Liver (tissue), 8 donors: ENCODE measurements at regions not wholly inside any gene's neighbourhood (a gene's known extent, or its start where the extent isn't known, plus 50 kb on each side); places are given as distances from the start of the nearest gene placed in this dataset.

ENCODE experiments used
- DNase-seq: peaks from one replicate; pipeline ENCODE4 v3.0.0-alpha.2; 2017; ENCODE audit warnings: low spot score
- H3K27ac ChIP-seq, 2 donors: one replicate each; pipeline ENCODE4 v1.7.0; 2013; ENCODE audit warnings: inconsistent platforms in 2 of 2, low read length in 2 of 2, control low read depth in 1 of 2, low read depth in 1 of 2, mild to moderate bottlenecking in 1 of 2
- H3K27me3 ChIP-seq, 4 donors: one replicate each; pipeline versions ENCODE4 v1.6.1 to v1.7.0; 2013; ENCODE audit warnings: low read length in 3 of 4, inconsistent platforms in 1 of 4, mild to moderate bottlenecking in 1 of 4, moderate library complexity in 1 of 4; ENCODE audit not compliant: control insufficient read depth in 4 of 4, insufficient read depth in 4 of 4
- H3K36me3 ChIP-seq, 4 donors: one replicate each; pipeline versions ENCODE4 v1.6.1 to v1.7.0; 2013; ENCODE audit warnings: low read length in 3 of 4, mild to moderate bottlenecking in 3 of 4, low read depth in 1 of 4, moderate library complexity in 1 of 4; ENCODE audit not compliant: control insufficient read depth in 4 of 4, insufficient read depth in 3 of 4
- H3K4me1 ChIP-seq, 4 donors: one replicate each; pipeline versions ENCODE4 v1.6.1 to v1.7.0; 2013; ENCODE audit warnings: low read length in 3 of 4, mild to moderate bottlenecking in 3 of 4, moderate library complexity in 1 of 4; ENCODE audit not compliant: control insufficient read depth in 4 of 4, insufficient read depth in 4 of 4
- H3K4me3 ChIP-seq, 3 donors: one replicate each; pipeline versions ENCODE4 v1.6.1 to v1.7.0; 2013; ENCODE audit warnings: low read length in 3 of 3, control low read depth in 1 of 3, low read depth in 1 of 3, mild to moderate bottlenecking in 1 of 3
- H3K9ac ChIP-seq, 2 donors: one replicate each; pipeline ENCODE4 v1.7.0; 2013; ENCODE audit warnings: low read length in 2 of 2, mild to moderate bottlenecking in 2 of 2, moderate library complexity in 2 of 2, control low read depth in 1 of 2, low read depth in 1 of 2
- H3K9me3 ChIP-seq, 4 donors: one replicate each; pipeline versions ENCODE4 v1.6.1 to v1.7.0; 2013; ENCODE audit warnings: low read length in 3 of 4; ENCODE audit not compliant: control insufficient read depth in 4 of 4
- ATF3 ChIP-seq: IDR thresholded peaks from 2 replicates; pipeline ENCODE4 v1.6.1; 2016; ENCODE audit warnings: antibody characterized with exemption
- CTCF ChIP-seq: fragments of 150-350 bp; IDR thresholded peaks from 2 replicates; pipeline ENCODE4 v1.5.1; 2017; ENCODE audit warnings: improper control_type of control experiment, low read depth, low read length; ENCODE audit not compliant: missing input control
- EGR1 ChIP-seq, 2 donors: IDR thresholded peaks; 2 replicates each; pipeline ENCODE4 v1.6.1; 2016 to 2018; ENCODE audit warnings: antibody characterized with exemption in 2 of 2, low read depth in 2 of 2
- FOXA1 ChIP-seq: IDR thresholded peaks from 2 replicates; pipeline ENCODE4 v1.6.1; 2016; ENCODE audit warnings: antibody characterized with exemption
- FOXA2 ChIP-seq: IDR thresholded peaks from 2 replicates; pipeline ENCODE4 v1.6.1; 2016; ENCODE audit warnings: antibody characterized with exemption
- GABPA ChIP-seq, 2 donors: IDR thresholded peaks in 1 of 2; conservative IDR thresholded peaks in 1 of 2; 2 replicates each; pipeline ENCODE4 v1.6.1; 2016; ENCODE audit warnings: antibody characterized with exemption in 2 of 2, mild to moderate bottlenecking in 1 of 2, moderate library complexity in 1 of 2
- HNF4G ChIP-seq: IDR thresholded peaks from 2 replicates; pipeline ENCODE4 v1.6.1; 2016; ENCODE audit warnings: antibody characterized with exemption
- JUND ChIP-seq, 2 donors: IDR thresholded peaks; 2 replicates each; pipeline ENCODE4 v1.6.1; 2016; ENCODE audit warnings: antibody characterized with exemption in 2 of 2
- MAX ChIP-seq: IDR thresholded peaks from 2 replicates; pipeline ENCODE4 v1.6.1; 2016; ENCODE audit warnings: antibody characterized with exemption
- NR2F2 ChIP-seq: IDR thresholded peaks from 2 replicates; pipeline ENCODE4 v1.6.1; 2016; ENCODE audit warnings: antibody characterized with exemption
- RAD21 ChIP-seq, 2 donors: IDR thresholded peaks; 2 replicates each; pipeline ENCODE4 v1.6.1; 2016; ENCODE audit warnings: antibody characterized with exemption in 2 of 2, mild to moderate bottlenecking in 2 of 2
- RXRA ChIP-seq, 2 donors: IDR thresholded peaks; 2 replicates each; pipeline ENCODE4 v1.6.1; 2017 to 2018; ENCODE audit warnings: antibody characterized with exemption in 2 of 2, mild to moderate bottlenecking in 1 of 2
- TAF1 ChIP-seq: conservative IDR thresholded peaks from 2 replicates; pipeline ENCODE4 v1.6.1; 2016; ENCODE audit warnings: antibody characterized with exemption, mild to moderate bottlenecking
- YY1 ChIP-seq: IDR thresholded peaks from 2 replicates; pipeline ENCODE4 v1.6.1; 2016; ENCODE audit warnings: antibody characterized with exemption, mild to moderate bottlenecking
- ZBTB33 ChIP-seq: IDR thresholded peaks from 2 replicates; pipeline ENCODE4 v1.6.1; 2016; ENCODE audit warnings: antibody characterized with exemption
- WGBS: extraction: QIAGEN DNeasy Blood & Tissue Kit; methylation state at CpG from one replicate; pipeline ENCODE4 v1.1.7; 2013; 5-methylcytosine and 5-hydroxymethylcytosine counted together
- donor health status: healthy.
- donor health status: healthy.
- donor health status: healthy.
- donor health status: healthy.
- donor health status: healthy.

- 85% methylated on average over 2 of the region's 2 CpGs for WGBS
- H3K27ac ChIP-seq, result no peak overlapping the region
- H3K4me1 ChIP-seq, result no peaks in the 10 kb centered on the region
- H3K9me3 ChIP-seq, result no peaks in the 10 kb centered on the region
- no peak overlapping the region for H3K4me3 ChIP-seq
- H3K27me3 ChIP-seq, result no peaks in the 10 kb centered on the region
- TF ChIP-seq RXRA (IDR thresholded peaks at IDR 0.05), result no peak
- no peak for TF ChIP-seq RAD21 (IDR thresholded peaks at IDR 0.05)
- TF ChIP-seq ATF3, result no peak
- TF ChIP-seq JUND (IDR thresholded peaks at IDR 0.05), result no peak
- no peak for TF ChIP-seq YY1
- no peak for TF ChIP-seq FOXA1
- no peak overlapping the region for H3K9ac ChIP-seq
- no peaks in the 10 kb centered on the region for H3K36me3 ChIP-seq
- DNase-seq, result no peak
These were observed 1341.4 kb downstream of the FSCB start for GRCh38 chr14:43165651-43166050.

- H3K27me3 ChIP-seq, result no peaks in the 10 kb centered on the region
- TF ChIP-seq JUND (IDR thresholded peaks at IDR 0.05) (no peak), FOXA1 (no peak), RXRA (IDR thresholded peaks at IDR 0.05) (no peak), MAX (no peak), GABPA (IDR thresholded peaks at IDR 0.05 in 1 of 2, conservative IDR thresholded peaks at IDR 0.05 in 1 of 2) (no peak), ATF3 (no peak), FOXA2 (no peak)
- H3K4me3 ChIP-seq, result no peak overlapping the region
- 73% methylated on average over 3 of the region's 3 CpGs for WGBS
- no peak overlapping the region for H3K9ac ChIP-seq
- DNase-seq, result no peak
- no peaks in the 10 kb centered on the region for H3K9me3 ChIP-seq
- no peaks in the 10 kb centered on the region for H3K36me3 ChIP-seq
- no peak overlapping the region for H3K27ac ChIP-seq
- no peaks in the 10 kb centered on the region for H3K4me1 ChIP-seq
These were observed 1345.6 kb downstream of the FSCB start for GRCh38 chr14:43161477-43161876.

GRCh38 chr14:43157661-43158060 is 1349.4 kb downstream of the FSCB start:
- no peaks in the 10 kb centered on the region for H3K27me3 ChIP-seq
- H3K36me3 ChIP-seq, result no peaks in the 10 kb centered on the region
- H3K4me1 ChIP-seq, result no peaks in the 10 kb centered on the region
- 82% methylated on average over 2 of the region's 2 CpGs for WGBS
- TF ChIP-seq JUND (IDR thresholded peaks at IDR 0.05) (no peak), GABPA (IDR thresholded peaks at IDR 0.05 in 1 of 2, conservative IDR thresholded peaks at IDR 0.05 in 1 of 2) (no peak), FOXA1 (no peak), EGR1 (IDR thresholded peaks at IDR 0.05; ENCODE audit: low read depth in 2 of 2) (no peak), RAD21 (IDR thresholded peaks at IDR 0.05) (no peak), ATF3 (no peak), FOXA2 (no peak), NR2F2 (no peak), MAX (no peak), RXRA (IDR thresholded peaks at IDR 0.05) (no peak), HNF4G (no peak), ZBTB33 (no peak), TAF1 (no peak), YY1 (no peak), CTCF (no peak)
- H3K27ac ChIP-seq, result no peak overlapping the region
- no peak overlapping the region for H3K9ac ChIP-seq
- no peak for DNase-seq
- no peak overlapping the region for H3K4me3 ChIP-seq
- H3K9me3 ChIP-seq, result no peaks in the 10 kb centered on the region
